NCI-H748 (cell line): ENCODE measurements at regions not wholly inside any gene's neighbourhood (a gene's known extent, or its start where the extent isn't known, plus 50 kb on each side); places are given as distances from the start of the nearest gene placed in this dataset.
"Not testable (repeated sequence)": the region's sequence is repeated elsewhere in the genome, so short reads cannot be mapped to it uniquely, and the experiment has no call there.

ENCODE experiments used
- DNase-seq: peaks from one replicate; lab custom pipeline; 2025; ENCODE audit not compliant: unreplicated experiment; lab: John Stamatoyannopoulos, UW

DNA sequence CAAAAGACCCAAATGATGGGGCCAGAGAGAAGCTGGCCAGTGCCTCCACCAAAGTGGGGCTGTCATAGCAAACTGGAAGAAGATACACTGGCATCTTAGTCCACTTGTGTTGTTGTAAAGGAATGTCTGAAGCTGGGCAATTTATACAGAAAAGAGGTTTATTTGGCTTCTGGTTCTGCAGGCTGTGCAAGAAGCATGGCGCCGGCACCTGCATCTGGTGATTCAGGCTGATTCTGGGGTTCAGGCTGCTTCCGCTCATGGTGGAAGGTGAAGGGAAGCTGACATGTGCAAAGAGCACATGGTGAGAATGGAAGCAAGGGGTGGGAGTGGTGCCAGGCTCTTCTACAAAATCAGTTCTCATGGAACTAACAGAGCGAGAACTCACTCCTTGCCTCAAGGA is 135.9 kb upstream of the TWIST2 start:
- DNase-seq = no peak

- DNase-seq = no peak
Observed at GRCh38 chr2:238713198-238713826, 134.6 kb upstream of the TWIST2 start.

- DNase-seq = no peak
Observed at GRCh38 chr2:238714038-238714528, 133.8 kb upstream of the TWIST2 start.

DNA sequence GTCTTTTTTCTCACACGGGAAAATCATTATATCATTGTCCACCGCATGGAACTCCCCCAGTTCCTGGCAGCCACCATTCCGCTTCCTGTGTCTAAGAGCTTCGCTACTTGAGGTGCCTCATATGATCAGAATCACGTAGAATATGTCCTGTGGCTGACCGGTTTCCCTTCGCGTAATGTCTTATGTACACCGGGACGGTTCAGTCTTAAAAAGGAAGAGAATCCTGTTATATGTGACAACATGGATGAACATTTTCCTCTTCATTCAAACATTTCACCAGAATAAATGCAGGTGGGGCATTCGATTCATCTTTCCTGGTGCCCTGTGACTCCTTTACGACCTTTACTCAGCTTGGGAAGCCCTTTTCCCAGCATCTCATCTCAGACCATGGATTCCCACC is 131.7 kb upstream of the TWIST2 start:
- DNase-seq = no peak

- DNase-seq = no peak
Observed at GRCh38 chr2:238716585-238716984, 131.3 kb upstream of the TWIST2 start.

- no peak for DNase-seq
Observed at GRCh38 chr2:238717084-238717483, 130.8 kb upstream of the TWIST2 start.

GRCh38 chr2:238719641-238720040 is 128.2 kb upstream of the TWIST2 start:
- DNase-seq = no peak

DNA sequence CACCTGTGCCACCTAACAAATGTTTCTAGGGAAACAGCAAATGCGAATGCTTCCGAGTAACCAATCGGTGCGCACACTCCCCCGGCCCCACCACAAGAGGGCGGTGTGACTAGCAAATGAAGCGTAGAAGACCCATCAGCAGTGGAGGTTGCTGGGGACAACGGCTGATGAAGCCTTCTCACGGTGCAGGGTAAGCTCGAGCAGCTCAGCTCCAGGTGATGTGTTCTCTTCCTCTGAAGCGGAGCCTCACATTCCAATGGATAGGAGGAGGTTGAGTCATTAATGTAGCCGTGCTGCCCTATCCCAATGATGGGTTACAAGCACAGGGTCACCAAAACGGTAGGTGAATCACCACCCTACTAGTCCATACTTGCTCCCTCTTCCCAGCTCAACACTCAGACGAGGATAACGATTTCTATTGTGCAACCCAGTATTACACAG is 127.6 kb upstream of the TWIST2 start:
- peak; percentile 76 for DNase-seq

DNA sequence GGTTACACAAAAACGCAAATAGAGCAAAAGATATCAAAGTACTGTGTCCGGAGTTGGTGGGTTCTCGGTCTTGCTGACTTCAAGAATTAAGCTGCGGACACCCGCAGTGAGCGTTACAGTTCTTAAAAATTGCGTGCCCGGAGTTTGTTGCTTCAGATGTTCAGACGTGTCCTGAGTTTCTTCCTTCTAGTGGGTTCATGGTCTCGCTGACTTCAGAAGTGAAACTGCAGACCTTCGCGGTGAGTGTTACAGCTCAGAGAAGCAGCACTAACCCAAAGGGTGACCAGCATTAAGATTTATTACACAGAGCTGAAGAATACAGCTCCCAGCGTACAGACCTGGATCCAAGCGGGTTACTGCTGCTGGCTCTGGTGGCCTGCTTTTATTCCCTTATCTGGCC is 125.7 kb upstream of the TWIST2 start:
- DNase-seq = no peak

DNA sequence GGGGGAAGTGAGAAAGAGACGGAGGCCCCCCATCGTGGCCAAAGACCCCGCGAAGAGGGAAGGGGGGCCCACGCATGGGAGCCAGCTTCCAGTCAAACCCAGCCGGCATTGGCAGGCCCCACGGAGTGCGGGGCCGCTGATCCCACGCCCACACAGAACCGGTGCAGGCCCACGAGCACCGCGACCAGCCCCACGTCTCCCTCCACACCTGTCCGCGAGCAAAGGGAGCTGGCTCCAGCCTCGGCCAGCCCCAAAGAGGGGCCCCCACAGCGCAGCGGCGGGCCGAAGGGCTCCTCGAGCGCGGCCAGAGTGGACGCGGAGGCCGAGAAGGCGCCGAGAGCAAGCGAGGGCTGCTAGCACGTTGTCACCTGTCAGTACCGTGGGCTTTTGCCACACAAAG is 125.0 kb upstream of the TWIST2 start:
- no peak for DNase-seq

- not testable (repeated sequence) for DNase-seq
Observed at GRCh38 chr2:238723740-238724320, 124.1 kb upstream of the TWIST2 start.

DNA sequence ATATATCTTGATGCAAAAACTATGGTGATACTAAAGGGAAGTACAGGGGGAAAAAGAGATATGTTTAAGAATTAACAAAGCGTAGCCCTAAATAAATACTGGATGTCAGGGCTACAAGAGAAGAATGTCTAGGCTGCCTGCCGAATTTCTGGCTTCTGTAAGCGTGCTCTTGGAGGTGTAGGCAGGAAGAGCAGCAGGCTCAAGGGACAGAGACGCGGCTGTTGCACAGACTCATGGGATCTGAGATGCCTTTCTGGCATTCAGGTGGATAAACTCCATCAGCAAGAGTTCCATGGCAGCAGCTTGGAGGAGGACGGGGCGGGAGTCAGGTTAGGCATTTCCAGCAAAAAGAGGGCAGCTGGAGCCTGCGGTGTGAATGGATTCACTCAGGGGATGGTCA is 123.2 kb upstream of the TWIST2 start:
- no peak for DNase-seq

- no peak for DNase-seq
Observed at GRCh38 chr2:238725298-238725697, 122.6 kb upstream of the TWIST2 start.

DNA sequence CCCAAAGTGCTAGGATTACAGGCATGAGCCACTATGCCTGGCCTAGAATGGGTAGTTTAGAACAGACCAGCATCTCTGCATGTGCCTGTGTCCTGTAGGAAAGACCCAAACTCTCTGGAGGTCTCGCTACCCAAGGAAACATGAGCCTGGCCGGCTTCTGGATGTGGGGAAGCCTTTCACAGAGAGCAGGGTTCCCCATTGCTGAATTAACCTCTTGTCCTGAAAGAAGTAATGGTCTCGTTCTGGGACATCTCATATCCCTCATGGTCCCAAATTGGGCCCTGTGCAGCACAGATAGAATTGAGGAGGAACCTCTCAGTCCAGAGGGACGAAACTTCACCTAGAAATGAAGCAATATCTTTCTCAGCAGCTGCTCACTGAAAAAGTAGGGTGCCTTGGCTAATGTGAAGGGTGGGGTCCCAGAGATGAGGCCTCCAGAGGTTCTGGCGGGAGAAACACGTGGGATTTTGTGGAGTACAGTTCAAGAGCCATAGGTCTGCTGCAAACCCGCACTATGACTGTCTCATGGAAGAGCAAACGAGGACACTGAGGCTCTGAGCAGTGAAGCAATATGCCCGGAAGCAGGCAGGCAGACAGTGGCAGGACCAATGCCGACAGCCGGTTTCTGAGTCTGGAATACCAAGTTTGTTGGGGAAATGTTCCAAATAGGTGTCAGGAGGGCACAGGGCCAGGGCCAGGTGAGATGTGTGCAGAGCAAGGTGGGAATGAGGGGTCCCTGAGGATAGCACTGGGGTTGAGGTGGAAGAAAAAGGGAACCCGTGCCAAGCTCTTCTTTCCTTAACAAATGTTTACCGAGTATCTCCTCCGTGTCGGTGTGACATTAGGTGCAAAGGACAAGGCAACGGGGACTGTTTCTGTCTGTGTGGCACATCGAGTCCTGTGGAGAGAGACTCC is 121.0 kb upstream of the TWIST2 start:
- DNase-seq = no peak

DNA sequence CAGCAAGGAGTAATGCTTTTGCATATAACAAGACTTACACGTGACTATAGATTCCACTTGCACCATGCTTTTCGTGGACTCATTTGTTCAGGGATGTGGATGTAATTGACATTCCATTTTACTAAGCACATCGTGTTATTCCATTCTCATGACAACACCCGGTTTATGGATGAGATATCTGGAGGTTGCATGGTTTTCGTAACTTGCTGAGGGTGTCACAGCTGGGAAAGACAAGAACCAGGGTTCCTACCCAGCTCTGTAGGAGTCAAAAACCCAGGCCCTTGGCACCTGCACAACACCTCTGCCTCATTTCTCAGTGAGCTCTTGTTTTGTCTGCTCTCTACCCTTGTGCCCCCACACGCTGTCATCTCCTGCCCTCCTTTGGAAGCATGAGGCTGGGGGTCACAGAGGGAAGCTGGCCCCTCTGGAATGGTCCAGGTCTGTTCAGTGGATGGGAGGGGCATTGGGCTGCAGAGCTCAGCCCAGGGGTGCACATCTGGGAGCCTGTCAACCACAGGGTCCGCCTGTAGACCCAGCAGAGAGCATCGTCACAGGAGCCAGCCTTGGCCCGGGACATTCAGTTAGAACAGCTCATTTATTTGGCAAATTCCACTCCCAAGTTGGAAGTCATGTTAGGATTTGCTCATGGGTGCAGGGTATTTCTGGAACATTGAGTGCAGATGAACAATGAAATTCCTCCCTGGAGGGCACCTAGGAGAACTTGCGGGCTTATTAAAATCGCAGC is 120.1 kb upstream of the TWIST2 start:
- no peak for DNase-seq

DNA sequence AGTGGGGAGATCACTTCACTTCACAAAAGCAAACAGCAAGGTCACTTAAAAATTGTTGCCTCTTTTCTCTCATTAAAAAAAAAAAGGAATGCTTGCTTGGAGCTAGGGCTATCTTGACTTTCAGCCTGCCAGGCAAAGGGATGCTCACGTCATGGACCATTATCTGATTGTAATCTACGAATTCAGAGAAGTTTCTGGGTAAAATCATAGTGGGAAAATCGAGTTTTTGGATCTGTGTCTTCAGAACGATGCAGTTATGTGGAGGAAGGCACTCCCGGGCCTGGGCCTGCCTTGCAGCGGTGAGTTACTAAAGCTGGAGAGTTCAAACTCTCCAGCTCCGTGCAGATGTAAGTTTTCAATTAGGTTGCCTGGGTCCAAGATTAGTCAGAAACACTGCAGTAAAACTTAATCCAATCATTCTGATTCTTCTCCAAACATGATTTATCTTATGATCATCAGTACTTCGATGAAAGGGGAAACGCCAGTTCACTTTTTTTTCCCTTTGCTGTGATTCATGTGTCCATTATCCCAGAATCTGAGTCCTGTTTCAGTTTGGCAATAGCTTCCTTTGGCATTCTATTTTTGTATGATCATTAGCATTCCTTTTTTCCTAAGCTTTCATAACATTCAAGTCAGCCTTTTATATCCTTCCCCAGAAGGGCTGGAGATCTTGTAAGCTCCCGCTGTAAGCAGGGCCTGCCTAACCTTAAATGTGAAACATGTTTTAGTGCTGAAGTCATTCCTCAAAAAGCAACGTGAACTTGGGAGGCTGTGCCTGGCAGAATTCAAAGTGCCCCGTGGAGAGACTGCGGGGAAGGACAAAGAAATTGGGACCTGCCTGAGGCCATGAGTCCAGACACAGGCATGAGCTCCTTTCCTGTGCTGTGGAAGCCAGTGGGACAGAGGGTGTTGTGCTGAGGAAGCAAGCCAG is 119.3 kb upstream of the TWIST2 start:
- no peak for DNase-seq

GRCh38 chr2:238729261-238729935 is 118.5 kb upstream of the TWIST2 start:
- no peak for DNase-seq

DNA sequence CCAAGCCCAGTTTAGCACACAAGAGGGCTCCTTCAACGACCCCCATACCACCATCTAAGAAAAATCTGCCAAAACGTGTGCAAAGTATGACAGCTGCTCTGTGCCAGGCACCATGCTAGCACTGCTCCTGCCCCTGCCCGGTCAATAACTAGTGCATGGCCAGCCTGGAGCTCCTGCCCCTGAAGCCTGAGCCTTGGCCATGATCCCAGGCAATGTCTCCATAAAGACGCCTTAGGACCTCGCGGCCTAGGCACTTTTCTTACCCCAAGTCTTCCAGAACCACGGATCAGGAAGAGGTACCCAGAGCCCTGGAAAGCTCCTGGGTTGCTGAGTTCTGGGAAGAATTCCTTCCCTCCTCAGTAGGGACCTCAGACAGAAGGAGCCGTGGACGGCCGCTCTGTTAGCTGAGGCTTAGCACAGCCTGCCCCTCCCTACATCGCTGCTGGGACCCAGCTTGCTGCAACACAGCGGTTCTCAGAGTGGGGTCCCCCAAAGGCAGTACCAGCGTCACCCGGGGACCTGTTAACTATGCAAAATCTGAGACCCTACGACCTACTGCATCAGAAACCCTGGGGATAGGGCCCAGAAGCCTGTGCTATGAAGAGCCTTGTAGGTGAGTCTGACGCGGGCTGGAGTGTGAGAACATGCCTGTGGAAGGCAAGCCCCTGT is 117.8 kb upstream of the TWIST2 start:
- no peak for DNase-seq

GRCh38 chr2:238730881-238731280 is 117.0 kb upstream of the TWIST2 start:
- DNase-seq = no peak
